ENCODE measurements at regions not wholly inside any gene's neighbourhood (a gene's known extent, or its start where the extent isn't known, plus 50 kb on each side); places are given as distances from the start of the nearest gene placed in this dataset.

GRCh38 chr14:84657911-84658310 is 872.0 kb upstream of the FLRT2 start:
- no peak for DNase-seq (ENCODE audit: low spot score)

DNA sequence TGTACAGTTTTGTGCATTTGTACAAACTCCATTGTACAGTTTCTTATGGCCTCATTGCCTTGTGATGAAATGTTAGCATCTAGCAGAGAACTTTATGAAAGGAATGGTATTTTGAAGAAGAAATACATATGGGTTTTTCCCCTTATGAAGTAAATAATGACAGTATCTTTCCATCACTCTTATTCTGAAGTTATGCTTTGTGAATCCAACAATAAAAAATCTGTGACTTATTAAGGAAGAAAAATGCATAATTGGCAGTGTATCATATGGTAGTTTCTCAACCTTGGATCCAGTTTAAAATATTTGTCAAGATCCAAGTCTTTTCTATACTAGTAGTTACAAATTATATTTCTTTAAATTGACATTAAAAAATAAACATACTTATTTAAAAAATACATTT is 859.1 kb upstream of the FLRT2 start:
- no peak for DNase-seq (ENCODE audit: low spot score)

DNA sequence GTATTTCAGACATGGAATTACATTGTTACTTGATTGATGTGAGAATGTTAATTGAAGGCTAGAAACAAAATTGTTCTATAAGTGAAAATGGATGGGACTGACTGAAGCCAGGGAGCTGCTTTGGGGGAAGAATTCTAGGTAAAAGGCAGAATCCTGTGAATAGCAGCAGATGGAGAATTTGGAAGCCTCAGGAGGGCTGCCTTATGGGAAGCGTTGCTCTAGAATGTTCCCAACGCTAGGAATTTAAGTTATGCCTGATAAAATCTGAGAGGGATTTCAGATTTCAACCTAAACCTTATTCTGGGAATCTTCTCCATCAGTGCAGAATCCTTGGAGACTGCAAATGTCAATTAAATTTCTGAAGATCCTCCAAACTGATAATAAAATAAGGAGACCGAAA is 858.2 kb upstream of the FLRT2 start:
- DNase-seq (ENCODE audit: low spot score) = no peak

DNA sequence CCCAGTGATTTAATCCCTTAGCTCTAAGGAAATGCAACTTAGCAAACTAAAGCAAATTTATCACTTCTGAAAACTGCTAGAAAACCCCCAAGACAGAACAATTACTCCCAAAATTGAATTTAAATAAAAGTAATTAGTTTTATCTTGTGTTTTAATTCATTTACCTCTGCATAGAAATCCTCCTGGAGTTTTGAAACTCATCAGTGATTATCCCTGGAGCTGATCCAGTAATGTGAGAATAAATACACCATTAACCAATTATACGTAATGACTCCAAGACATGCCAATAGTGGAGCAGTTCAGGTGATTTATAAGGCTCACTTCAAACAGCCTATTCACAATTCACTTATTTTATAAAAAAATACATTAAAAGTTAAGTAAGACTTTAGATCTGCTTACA is 855.3 kb upstream of the FLRT2 start:
- DNase-seq (ENCODE audit: low spot score) = no peak

DNA sequence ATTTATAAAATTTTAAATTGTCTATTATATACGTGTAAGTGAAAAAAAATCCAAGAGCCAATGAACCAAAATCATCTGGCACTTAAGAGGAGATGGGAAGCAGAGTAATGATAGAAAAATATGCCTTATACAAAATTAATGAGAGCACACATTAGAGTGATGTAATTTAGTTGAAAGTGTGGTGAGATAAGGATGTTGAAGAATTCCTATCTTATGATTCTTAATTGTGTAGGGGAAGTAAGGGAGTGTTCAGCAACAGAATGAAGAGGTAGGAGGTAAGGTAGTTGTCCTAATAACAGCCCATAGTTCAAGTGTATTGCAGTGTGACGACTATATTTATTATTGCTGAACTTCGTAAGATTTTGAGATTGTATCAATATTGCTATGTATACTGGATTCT is 843.4 kb upstream of the FLRT2 start:
- no peak for DNase-seq (ENCODE audit: low spot score)

GRCh38 chr14:84688297-84689025 is 841.5 kb upstream of the FLRT2 start:
- DNase-seq (ENCODE audit: low spot score) = no peak

DNA sequence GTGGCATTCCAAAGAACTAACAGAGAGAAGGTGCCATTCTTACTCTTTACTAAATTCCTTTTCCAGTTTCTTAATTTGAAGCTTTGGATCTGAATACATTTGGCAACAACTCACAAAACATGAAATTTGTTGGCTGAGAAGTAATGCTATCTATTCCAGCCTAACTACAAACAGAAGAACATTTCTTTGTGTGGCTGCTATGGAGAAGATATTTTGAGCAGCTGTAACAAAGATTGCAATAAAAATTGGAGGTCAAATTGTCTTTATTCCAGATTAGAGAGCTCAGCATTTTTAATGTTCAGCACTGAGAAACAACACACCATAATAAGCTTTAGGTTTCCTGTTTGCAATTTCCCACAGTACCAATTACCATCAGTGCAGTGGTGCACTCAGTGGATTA is 835.8 kb upstream of the FLRT2 start:
- DNase-seq (ENCODE audit: low spot score) = no peak

- DNase-seq (ENCODE audit: low spot score) = no peak
Measured at GRCh38 chr14:84704601-84705000, 825.3 kb upstream of the FLRT2 start.

- no peak for DNase-seq (ENCODE audit: low spot score)
Measured at GRCh38 chr14:84707830-84708229, 822.1 kb upstream of the FLRT2 start.

DNA sequence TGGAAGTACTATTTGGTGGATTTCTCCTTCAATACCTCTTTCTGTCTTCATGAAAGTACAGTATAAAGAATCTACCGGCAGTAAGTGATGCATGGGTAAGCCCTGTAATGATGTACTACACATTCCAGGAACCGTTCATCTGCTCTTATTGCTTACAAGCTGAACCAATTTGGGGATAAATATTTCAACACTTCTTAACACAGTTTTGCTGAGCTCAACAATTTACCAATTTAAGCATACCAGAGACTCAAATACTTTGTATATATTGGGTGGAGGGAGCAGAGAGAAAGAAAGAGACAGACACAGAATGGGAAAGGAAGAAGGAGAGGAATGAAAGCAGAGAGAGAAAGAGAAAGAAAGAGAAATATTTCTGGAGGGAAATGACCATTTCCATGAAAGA is 821.1 kb upstream of the FLRT2 start:
- DNase-seq (ENCODE audit: low spot score) = no peak

- no peak for DNase-seq (ENCODE audit: low spot score)
Measured at GRCh38 chr14:84726471-84726870, 803.5 kb upstream of the FLRT2 start.

DNA sequence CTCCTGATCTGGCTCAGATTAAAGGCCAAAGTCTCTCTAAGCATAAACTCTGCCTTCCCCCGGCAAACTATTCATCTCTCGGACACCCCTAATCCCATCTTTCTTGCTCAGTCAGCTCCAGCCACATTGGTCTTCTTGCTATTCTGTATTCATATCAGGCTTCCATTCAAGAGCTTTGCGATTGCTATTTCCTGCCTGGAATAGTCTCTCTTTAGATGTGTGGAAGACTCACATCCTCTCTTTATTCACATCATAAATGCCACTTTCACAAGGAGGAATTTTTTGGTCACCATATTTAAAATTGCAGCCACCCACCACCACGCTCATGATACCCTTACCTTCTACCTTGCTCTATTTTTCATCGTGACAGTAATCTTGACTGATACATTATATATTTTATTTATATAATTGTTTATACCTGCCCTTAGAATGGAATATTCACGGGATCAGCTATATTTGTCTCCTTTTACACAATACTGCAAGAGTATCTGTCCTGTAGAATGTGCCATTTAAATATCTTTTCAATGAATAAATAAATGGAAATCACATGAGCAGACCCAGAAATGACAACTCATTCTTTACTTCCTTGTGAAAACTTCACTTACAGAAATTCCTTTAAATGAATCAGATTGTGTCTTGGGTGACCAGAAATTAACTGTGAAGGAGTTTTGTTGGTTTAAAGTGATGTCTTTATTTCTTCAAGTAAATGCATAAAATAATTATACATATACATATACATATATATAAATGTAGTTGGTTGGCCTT is 780.6 kb upstream of the FLRT2 start:
- DNase-seq (ENCODE audit: low spot score) = no peak

DNA sequence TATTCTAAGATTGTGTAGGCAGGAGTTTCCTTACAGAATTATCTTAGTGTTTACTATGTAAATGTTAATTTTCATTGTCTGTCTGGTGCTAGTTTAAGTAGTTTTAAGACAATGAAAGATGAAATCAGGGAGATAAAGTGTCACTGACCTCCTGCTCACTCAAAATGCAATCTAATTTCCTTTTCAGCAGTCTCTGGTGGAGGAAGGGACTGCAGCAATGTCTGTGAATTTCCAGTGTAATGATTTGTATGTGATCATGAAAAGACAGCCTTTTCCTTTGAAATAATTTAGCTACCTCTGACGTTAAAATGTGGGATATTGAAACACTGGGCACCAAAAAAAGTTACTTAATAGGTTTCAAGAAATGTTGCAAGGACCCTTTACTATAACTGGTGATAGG is 779.7 kb upstream of the FLRT2 start:
- no peak for DNase-seq (ENCODE audit: low spot score)

GRCh38 chr14:84750763-84751554 is 779.0 kb upstream of the FLRT2 start:
- no peak for DNase-seq (ENCODE audit: low spot score)

- no peak for DNase-seq (ENCODE audit: low spot score)
Measured at GRCh38 chr14:84751745-84752144, 778.2 kb upstream of the FLRT2 start.

GRCh38 chr14:84760489-84761126 is 769.3 kb upstream of the FLRT2 start:
- no peak for DNase-seq (ENCODE audit: low spot score)

DNA sequence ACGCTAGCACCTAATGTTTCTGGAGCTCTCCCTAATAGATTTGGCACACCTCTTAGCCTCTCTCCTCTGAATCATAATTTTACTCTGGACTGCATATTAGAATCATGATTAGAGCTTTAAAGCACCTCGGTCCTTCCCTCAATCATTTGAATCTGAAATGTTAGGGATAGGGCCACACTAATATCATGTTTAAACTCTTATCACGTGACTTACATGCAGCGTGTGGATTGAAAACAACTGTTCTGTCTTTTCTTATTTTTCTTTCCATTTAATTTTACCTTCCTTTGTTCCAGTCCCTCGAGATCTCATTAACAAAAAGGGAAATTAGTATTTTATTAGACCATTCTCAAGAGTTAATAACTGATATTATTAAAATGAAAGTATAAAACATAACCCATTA is 762.5 kb upstream of the FLRT2 start:
- no peak for DNase-seq (ENCODE audit: low spot score)

GRCh38 chr14:84770030-84770429 is 759.9 kb upstream of the FLRT2 start:
- DNase-seq (ENCODE audit: low spot score) = no peak

DNA sequence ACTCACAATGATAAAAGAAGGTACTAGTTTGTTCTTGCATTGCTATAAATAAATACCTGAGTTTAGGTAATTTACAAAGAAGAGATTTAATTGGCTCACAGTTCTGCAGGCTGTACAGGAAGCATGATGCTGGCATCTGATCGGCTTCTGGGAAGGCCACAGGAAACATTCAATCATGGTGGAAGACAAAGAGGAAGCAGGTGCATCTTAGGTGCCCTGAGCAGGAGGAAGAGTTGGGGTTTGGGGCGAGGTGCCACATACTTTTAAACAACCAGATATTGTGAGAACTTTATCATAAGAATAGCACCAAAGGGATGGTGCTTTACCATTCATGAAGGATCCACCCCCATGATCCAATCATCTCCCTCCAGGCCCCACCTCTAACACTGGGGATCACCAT is 752.6 kb upstream of the FLRT2 start:
- DNase-seq (ENCODE audit: low spot score) = no peak

GRCh38 chr14:84782902-84783301 is 747.0 kb upstream of the FLRT2 start:
- DNase-seq (ENCODE audit: low spot score) = no peak

DNA sequence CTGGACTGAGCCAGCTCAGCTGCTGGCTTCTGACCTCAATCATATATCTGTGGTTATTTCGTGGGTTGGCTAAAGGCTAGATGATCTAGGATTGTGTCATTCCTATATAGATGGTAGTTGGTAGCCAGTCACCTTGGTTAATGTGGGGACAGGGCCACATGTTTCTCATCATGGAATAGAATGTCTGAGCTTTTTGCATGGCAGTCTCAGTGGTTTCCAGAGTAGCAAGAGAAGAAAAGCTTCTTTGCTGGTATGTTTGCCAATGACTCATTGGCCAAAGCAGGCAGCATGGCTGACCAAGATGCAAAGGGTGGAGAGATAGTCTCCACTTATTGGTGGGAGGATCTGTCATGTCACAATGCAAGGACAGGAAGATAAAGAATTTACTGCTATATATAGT is 746.4 kb upstream of the FLRT2 start:
- no peak for DNase-seq (ENCODE audit: low spot score)

GRCh38 chr14:84785996-84786395 is 743.9 kb upstream of the FLRT2 start:
- DNase-seq (ENCODE audit: low spot score) = no peak

DNA sequence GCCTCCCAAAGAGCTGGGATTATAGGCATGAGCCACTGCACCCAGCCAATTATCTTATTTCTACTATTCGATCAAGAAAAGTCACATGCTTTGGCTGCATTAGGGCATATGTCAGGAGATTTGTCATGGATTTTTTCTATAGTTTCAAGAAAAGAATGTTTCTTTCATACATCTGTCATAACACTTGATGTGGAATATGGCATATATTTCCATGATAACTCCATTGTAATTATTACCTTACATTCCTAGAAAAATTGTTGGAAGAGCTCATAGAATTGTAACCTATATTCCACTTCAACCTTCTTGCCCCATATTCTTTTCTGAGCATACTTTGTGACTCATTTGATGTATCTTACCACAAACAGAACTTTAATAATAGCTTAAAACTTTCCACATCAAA is 740.9 kb upstream of the FLRT2 start:
- DNase-seq (ENCODE audit: low spot score) = no peak

Measured in hematopoietic multipotent progenitor cell treated with erythropoietin and hydrocortisone succinate and interleukin-3 and kit ligand, for 15 days (in vitro differentiated cells).